SJCRH30 (cell line): ENCODE measurements at regions not wholly inside any gene's neighbourhood (a gene's known extent, or its start where the extent isn't known, plus 50 kb on each side); places are given as distances from the start of the nearest gene placed in this dataset.
A peak's percentile ranks its signal among the peaks of the same experiment; 100 is the strongest.

Experiments used
- DNase-seq, 2 experiments: peaks; one replicate each; pipeline ENCODE4 v3.0.0-alpha.2; 2015 to 2020
- H3K27ac ChIP-seq: fragments of 250-450 bp; sonication (Bioruptor Pico); 2 replicates; pipeline ENCODE4 v1.5.1; 2020; ENCODE audit warnings: mild to moderate bottlenecking, moderate library complexity
- H3K27me3 ChIP-seq: fragments of 250-450 bp; sonication (Bioruptor Pico); 2 replicates; pipeline ENCODE4 v1.5.1; 2020; ENCODE audit warnings: mild to moderate bottlenecking, moderate library complexity
- H3K36me3 ChIP-seq: fragments of 250-450 bp; sonication (Bioruptor Pico); 2 replicates; pipeline ENCODE4 v1.5.1; 2020; ENCODE audit warnings: mild to moderate bottlenecking, moderate library complexity
- H3K4me1 ChIP-seq: fragments of 250-450 bp; sonication (Bioruptor Pico); 2 replicates; pipeline ENCODE4 v1.5.1; 2020; ENCODE audit warnings: mild to moderate bottlenecking, moderate library complexity
- H3K4me3 ChIP-seq: fragments of 250-450 bp; sonication (Bioruptor Pico); 2 replicates; pipeline ENCODE4 v1.5.1; 2020; ENCODE audit warnings: mild to moderate bottlenecking, moderate library complexity
- H3K9me3 ChIP-seq: fragments of 250-450 bp; sonication (Bioruptor Pico); replicated peaks from 2 replicates; pipeline ENCODE4 v1.5.1; 2020; ENCODE audit warnings: mild to moderate bottlenecking, moderate library complexity

DNA sequence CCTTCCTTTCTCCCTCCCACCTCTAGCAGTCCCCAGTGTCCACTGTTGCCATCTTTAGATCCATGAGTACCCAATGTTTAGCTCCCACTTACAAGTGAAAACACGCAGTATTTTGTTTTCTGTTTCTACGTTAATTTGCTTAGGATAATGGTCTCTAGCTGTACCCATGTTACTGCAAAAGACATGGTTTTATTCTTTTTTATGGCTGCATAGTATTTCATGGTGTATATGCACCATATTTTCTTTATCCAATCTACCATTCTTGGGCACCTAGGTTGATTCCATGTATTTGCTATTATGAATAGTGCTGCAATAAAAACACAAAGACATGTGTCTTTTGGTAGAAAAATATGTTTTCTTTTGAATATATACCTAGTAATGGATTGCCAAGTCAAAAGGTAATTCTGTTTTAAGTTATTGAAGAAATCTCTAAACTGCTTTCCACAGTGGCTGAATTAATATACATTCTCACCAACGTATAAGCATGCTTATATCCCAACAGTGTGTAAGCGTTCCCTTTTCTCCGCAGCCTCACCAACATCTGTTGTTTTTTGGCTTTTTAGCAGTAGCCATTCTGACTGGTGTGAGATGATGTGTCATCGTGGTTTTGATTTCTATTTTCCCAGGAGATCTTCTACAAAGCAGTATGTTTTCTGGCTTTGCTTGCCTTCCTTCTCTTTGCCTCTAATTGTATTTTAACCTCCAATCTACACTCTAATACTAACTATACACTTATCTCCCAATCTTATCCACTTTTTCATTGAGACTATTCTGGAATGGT lies 179.5 kb upstream of the PHF14 start:
- Histone ChIP-seq H3K27ac (no peak overlapping the region), H3K27me3 (no peaks in the 10 kb centered on the region), H3K36me3 (no peaks in the 10 kb centered on the region), H3K4me3 (no peak overlapping the region), H3K4me1 (no peaks in the 10 kb centered on the region), H3K9me3 (no peaks in the 10 kb centered on the region)
- no peak for DNase-seq

DNA sequence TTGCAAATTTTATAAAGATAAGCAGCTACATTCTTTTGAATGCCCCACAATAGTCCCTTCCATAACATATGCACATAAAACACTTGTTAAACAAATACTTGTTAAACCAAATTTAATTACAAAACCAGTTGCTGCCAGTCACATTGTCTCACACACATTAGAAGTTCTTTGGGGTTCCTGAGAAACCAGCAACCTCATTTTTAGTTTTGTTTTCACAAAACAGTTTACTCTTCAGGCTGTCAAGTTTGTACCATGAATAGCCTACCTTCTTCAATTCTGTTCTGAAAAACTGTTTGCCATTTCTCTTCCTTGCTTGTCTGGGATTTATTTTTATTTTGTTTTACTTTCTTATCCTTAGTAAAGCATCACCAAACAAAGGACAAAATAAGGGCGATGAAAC lies 176.5 kb upstream of the PHF14 start:
- Histone ChIP-seq H3K9me3 (no peaks in the 10 kb centered on the region), H3K4me1 (no peaks in the 10 kb centered on the region)
- no peak for DNase-seq

DNA sequence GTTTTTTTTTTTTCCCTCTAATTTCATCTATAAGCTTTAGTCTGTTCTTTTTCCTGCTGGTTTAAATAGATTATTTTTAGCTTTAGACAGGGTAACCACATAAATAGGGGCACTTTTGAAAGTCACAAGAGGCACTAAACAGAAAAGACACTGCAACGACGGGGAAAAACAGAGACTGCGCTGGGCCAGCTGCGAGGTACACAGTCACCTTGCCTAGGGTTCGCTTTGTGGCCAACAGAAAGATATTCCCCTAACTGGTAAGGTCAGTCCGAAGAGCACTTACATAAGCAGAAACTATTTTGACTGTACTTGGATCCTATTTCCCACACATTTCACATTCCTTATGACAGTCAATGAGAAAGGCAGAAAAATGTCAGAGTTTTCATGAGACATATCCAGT lies 175.6 kb upstream of the PHF14 start:
- H3K4me3 ChIP-seq: no peak overlapping the region
- no peaks in the 10 kb centered on the region for H3K9me3 ChIP-seq
- H3K27me3 ChIP-seq: no peaks in the 10 kb centered on the region
- no peaks in the 10 kb centered on the region for H3K36me3 ChIP-seq
- DNase-seq: no peak
- peaks cover 6% of the 10 kb centered on the region for H3K4me1 ChIP-seq
- no peak overlapping the region for H3K27ac ChIP-seq

More for the DNA sequence above, 176.5 kb upstream of the PHF14 start:
- no peaks in the 10 kb centered on the region for H3K27me3 ChIP-seq
- H3K4me3 ChIP-seq: no peak overlapping the region
- no peaks in the 10 kb centered on the region for H3K36me3 ChIP-seq
- no peak overlapping the region for H3K27ac ChIP-seq

DNA sequence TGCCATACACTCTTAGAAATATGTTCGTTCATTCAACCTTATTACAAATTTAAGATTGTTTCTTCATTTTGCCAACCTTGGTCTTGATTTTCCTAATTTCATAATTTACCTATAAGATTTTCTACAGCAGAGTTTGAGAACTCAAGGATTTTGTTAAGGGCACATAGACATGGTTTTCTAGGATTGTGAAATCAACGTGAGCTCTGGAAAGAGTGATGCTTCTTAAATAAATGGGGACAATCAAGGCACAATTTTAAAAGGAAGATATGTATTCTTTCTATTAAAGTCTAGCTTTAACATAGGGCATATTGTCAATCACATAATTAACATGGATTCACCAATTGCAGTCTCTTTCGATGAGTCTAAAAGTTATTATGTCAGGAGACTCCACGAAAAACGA lies 174.2 kb upstream of the PHF14 start:
- Histone ChIP-seq H3K4me1 (peaks cover 6% of the 10 kb centered on the region), H3K36me3 (no peaks in the 10 kb centered on the region), H3K27ac (no peak overlapping the region)

DNA sequence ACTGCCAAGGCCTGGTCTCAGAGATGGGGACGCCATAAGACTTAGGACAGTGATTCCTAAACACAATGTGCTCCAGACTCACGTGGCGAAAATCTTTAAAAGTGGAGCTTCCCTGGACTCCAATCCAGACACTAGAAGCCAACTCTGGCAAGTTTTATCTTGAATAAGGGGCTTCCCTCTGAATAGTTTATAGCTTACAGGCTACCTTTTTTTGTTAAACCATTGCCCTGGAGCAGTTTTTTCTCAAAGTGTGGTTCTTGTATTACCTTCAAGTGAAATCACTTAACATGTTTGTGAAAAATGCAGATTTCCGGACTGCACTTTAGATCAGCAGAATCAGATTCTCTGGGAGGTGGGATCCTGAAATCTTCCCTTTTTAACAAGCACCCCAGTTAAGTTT lies 171.7 kb upstream of the PHF14 start:
- Histone ChIP-seq H3K36me3 (no peaks in the 10 kb centered on the region), H3K4me1 (peaks cover 6% of the 10 kb centered on the region), H3K4me3 (no peak overlapping the region), H3K27me3 (no peaks in the 10 kb centered on the region), H3K27ac (no peak overlapping the region), H3K9me3 (no peaks in the 10 kb centered on the region)
- DNase-seq: no peak

More for the DNA sequence above, 174.2 kb upstream of the PHF14 start:
- H3K4me3 ChIP-seq: no peak overlapping the region
- no peaks in the 10 kb centered on the region for H3K9me3 ChIP-seq
- no peak for DNase-seq
- no peaks in the 10 kb centered on the region for H3K27me3 ChIP-seq

DNA sequence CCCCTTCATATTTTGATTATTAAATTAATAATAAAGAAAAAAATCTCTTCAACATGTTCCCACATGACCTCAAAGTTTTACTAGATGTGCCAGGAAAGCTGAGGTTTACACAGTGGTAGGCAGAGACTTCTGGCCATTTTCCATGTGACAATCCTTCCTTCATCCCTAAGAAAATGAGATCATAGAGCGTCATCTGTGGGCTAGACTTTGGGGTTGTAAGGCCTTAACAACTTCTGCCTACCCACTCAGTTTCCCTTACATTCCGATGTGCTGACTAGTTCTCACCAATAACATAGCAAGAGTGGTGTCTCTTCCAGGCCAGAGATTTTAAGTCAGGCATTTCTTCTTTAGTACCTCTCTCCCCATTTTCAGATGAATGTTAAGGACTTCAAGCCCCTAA lies 171.1 kb upstream of the PHF14 start:
- Histone ChIP-seq H3K27ac (no peak overlapping the region), H3K4me3 (no peak overlapping the region)
- DNase-seq: peak; percentile 29 to 57

DNA sequence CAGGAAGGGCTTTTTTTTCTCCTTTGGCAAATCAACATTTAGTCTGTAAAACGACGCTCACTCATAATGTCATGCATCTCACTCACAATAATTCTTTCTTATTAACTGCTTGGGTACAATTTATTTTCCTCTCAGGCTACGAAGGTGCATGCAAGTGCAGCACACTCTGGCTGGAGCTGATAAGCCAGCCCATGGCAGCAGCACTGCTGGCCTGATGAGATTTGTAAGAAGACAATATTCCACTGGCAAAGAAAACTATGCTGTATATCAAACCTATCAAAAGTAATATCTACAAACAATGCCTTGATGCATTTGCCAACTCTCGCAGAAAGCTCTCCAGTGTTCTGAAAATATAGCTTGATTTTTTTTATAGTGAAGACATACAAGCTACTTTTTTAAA lies 170.0 kb upstream of the PHF14 start:
- DNase-seq: no peak
- Histone ChIP-seq H3K27me3 (no peaks in the 10 kb centered on the region), H3K36me3 (no peaks in the 10 kb centered on the region), H3K27ac (no peak overlapping the region), H3K9me3 (no peaks in the 10 kb centered on the region), H3K4me1 (peaks cover 6% of the 10 kb centered on the region), H3K4me3 (no peak overlapping the region)

More for the DNA sequence above, 171.1 kb upstream of the PHF14 start:
- peaks cover 6% of the 10 kb centered on the region for H3K4me1 ChIP-seq
- H3K9me3 ChIP-seq: no peaks in the 10 kb centered on the region
- H3K36me3 ChIP-seq: no peaks in the 10 kb centered on the region
- H3K27me3 ChIP-seq: no peaks in the 10 kb centered on the region

DNA sequence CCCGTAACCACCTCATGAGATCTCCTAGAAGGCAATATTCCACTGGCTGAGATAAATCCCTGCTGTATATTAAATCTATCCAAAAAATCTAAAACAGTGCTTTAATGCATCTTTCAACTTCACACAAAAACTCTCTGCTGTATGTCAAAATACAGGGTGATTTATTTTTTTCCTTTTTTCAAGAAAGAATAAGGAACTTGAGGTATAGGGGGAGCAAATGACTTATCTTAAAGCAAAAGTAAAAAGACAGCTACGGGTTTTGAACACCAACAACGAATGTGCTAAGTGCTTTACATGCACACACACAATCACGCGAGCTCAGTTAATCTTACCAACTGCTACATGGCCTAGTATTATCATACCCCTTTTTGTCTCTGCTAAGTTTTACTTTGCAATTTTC lies 168.9 kb upstream of the PHF14 start:
- Histone ChIP-seq H3K9me3 (no peaks in the 10 kb centered on the region), H3K36me3 (no peaks in the 10 kb centered on the region), H3K27me3 (no peaks in the 10 kb centered on the region), H3K4me3 (no peak overlapping the region), H3K4me1 (peaks cover 6% of the 10 kb centered on the region), H3K27ac (no peak overlapping the region)
- DNase-seq: no peak

DNA sequence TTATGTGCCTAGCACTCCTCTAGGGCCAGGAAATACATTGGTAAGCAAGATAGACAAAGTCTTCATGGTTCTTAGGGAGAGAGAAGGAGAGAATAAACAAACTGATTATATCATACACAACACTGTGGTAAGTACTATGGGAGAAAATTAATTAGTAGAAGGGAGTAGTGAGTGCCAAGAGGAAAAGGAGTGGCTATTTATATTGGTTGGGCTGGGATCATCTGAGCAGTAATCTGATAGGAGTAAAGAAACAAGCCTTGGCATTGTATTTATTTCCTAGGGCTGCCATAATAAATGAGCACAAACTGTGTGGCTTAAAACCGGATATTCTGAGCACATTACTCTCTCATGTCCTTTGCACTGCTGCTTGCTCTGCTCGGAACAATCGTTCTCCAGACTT lies 158.1 kb upstream of the PHF14 start:
- Histone ChIP-seq H3K36me3 (no peaks in the 10 kb centered on the region), H3K27ac (no peak overlapping the region), H3K4me1 (peaks cover 3% of the 10 kb centered on the region; the same call in 1 of the 2 replicates), H3K9me3 (no peaks in the 10 kb centered on the region), H3K4me3 (no peak overlapping the region), H3K27me3 (no peaks in the 10 kb centered on the region)
- peak in 1 of 2 experiments; percentile 49 for DNase-seq

DNA sequence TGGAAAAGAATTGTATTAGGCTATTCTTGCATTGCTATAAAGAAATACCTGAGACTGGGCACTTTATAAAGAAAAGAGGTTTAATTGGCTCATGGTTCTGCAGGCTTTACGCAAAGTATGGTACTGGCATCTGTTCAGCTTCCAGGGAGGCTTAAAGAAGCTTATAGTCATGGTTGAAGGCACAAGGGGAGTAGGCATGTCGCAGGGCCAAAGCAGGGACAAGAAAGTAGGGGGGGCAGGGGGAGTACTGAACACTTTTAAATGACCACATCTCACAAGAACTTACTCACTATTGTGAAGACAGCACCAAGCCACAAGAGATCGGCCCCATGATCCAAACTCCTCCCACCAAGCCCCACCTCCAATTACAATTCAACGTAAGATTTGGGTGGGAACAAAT lies 152.5 kb upstream of the PHF14 start:
- Histone ChIP-seq H3K36me3 (no peaks in the 10 kb centered on the region), H3K27me3 (no peaks in the 10 kb centered on the region), H3K4me1 (no peaks in the 10 kb centered on the region)

DNA sequence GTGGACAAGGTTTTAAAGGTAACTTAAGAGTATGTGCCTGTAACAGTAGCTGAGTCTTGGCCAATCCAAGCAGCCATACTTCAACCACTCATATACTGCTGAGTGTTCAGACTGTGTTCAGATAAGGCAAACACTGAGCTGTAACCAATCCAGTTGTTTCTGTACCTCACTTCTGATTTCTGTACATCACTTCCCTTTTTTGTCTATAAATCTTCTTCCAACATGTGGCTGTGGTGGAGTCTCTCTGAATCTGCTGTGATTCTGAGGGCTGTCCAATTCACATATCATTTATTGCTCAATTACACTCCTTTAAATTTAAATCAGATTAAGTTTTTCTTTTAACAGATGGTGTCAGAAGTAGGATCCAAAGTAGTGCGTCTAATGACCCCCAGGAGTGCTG lies 149.5 kb upstream of the PHF14 start:
- no peak for DNase-seq
- Histone ChIP-seq H3K27ac (no peak overlapping the region), H3K9me3 (no peaks in the 10 kb centered on the region), H3K4me1 (no peaks in the 10 kb centered on the region), H3K27me3 (no peaks in the 10 kb centered on the region), H3K4me3 (no peak overlapping the region), H3K36me3 (no peaks in the 10 kb centered on the region)

More for the DNA sequence above, 152.5 kb upstream of the PHF14 start:
- Histone ChIP-seq H3K27ac (no peak overlapping the region), H3K4me3 (no peak overlapping the region), H3K9me3 (no peaks in the 10 kb centered on the region)
- DNase-seq: no peak

DNA sequence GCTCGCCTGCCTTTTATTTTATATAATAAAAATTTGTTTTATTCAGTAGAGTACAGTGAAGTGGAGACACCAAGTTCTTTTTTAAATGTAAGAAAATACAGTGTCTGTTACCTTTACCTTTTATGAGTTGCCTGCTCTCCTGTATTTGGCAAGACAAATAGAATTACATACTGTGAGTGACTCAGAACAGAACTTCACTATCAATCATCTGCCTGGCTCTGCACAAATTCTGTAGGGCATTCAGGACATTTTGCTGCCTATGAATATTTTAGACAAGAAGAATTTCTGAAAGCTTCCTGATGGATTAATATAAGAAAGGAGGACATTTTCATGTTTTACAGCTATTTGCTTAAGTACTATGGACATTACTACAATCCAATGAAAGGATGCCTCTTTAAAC lies 135.4 kb upstream of the PHF14 start:
- no peaks in the 10 kb centered on the region for H3K4me1 ChIP-seq
- H3K36me3 ChIP-seq: no peaks in the 10 kb centered on the region
- H3K4me3 ChIP-seq: no peak overlapping the region
- no peaks in the 10 kb centered on the region for H3K9me3 ChIP-seq
- DNase-seq: no peak
- H3K27me3 ChIP-seq: no peaks in the 10 kb centered on the region
- no peak overlapping the region for H3K27ac ChIP-seq

DNA sequence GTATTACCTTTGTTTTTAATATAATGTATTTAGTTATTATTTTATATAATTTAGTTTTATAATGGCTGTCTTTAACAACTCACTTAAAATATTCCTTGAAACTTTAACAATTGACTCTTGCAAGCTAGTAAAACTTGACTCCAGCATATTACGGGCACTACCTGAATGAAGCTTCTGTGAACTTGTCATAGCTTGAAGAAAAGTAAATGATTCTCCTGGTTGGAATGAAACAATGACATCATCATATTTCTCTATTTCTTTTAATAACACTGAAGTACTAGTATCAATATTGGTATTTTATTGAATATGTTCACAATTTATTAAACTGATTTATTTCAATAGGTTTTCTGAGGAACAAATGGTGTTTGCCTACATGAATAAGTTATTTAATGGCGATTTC lies 128.4 kb upstream of the PHF14 start:
- Histone ChIP-seq H3K4me3 (no peak overlapping the region), H3K36me3 (no peaks in the 10 kb centered on the region), H3K9me3 (no peaks in the 10 kb centered on the region), H3K27me3 (no peaks in the 10 kb centered on the region), H3K4me1 (no peaks in the 10 kb centered on the region), H3K27ac (no peak overlapping the region)
- no peak for DNase-seq

DNA sequence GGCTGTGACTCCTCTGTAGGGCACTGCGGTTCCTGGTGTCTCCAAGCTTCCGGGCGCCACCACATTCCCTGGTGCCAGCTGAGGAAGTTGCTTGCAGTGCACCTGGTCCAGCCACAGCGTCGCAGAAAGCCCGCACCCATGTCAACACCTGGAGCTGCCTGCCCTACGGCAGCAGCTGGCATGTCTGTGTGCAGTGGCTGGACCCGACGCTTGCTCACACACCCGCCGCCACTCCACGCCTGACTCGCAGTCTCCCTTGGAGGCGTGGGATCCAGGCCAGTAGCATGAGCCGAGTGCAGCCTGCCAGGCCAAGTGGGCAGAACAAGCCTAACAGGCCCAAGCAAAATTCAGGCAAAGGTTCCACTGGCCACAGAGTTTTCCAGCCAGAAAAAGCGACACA lies 118.1 kb upstream of the PHF14 start:
- DNase-seq: no peak

DNA sequence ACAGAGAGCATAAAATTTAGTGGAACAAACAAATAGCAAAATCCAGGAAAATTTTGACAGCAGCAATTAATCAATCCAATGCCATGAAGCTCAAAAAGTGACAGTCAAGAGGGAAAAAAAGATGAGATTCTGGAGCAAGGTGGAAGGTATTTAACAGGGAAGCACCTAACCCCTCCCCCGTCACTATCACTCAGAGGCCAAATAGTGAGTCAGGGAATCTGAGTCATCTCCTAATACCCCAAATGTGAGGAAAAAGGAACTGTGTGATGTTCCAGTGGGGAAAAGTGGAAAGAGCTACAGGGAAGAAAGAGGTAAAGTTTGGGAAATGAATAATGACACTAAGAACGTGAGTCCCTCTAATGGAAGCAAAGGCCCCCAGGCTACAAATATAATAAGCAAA lies 113.2 kb upstream of the PHF14 start:
- H3K4me3 ChIP-seq: no peak overlapping the region
- H3K9me3 ChIP-seq: no peaks in the 10 kb centered on the region
- no peaks in the 10 kb centered on the region; the same call in 1 of the 2 replicates for H3K27me3 ChIP-seq
- H3K4me1 ChIP-seq: no peaks in the 10 kb centered on the region
- H3K27ac ChIP-seq: no peak overlapping the region
- no peak for DNase-seq
- H3K36me3 ChIP-seq: no peaks in the 10 kb centered on the region

More for the DNA sequence above, 118.1 kb upstream of the PHF14 start:
- Histone ChIP-seq H3K4me3 (no peak overlapping the region), H3K27me3 (no peaks in the 10 kb centered on the region), H3K4me1 (no peaks in the 10 kb centered on the region), H3K36me3 (no peaks in the 10 kb centered on the region), H3K9me3 (no peaks in the 10 kb centered on the region), H3K27ac (no peak overlapping the region)

DNA sequence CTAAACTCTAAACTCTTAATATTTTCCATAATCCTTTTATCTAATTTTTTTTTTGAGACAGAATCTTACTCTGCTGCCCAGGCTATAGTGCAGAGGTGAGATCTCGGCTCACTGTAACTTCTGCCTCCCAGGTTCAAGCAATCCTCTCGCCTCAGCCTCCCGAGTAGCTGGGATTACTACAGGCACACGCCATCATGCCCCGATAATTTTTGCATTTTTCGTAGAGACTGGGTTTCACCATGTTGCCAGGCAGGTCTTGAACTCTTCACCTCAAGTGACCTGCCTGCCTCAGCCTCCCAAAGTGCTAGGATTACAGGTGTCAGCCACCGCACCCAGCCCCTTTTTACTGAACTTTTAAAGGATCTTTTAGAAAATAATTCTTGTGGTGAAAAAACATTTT lies 110.2 kb upstream of the PHF14 start:
- H3K4me1 ChIP-seq: no peaks in the 10 kb centered on the region

More for the DNA sequence above, 110.2 kb upstream of the PHF14 start:
- Histone ChIP-seq H3K9me3 (no peaks in the 10 kb centered on the region), H3K27ac (no peak overlapping the region), H3K27me3 (no peaks in the 10 kb centered on the region; the same call in 1 of the 2 replicates), H3K36me3 (no peaks in the 10 kb centered on the region), H3K4me3 (no peak overlapping the region)
- DNase-seq: no peak
